Natural killer cell treated with Interleukin-12 subunit alpha and Interleukin-12 subunit beta and Interleukin-15 and Interleukin-18, amount 100 ng/mL, for 72 hours (primary cell): ENCODE measurements at regions not wholly inside any gene's neighbourhood (a gene's known extent, or its start where the extent isn't known, plus 50 kb on each side); places are given as distances from the start of the nearest gene placed in this dataset.

Experiments
- ATAC-seq, 2 donors: fragments of 150-1000 bp; cut with Tn5 transposase in 1 of 2; sonication (Bioruptor Pico), chemical (Tn5 transposase) in 1 of 2; 2 replicates each; pipeline ENCODE4 v1.10.0; 2021
- DNase-seq: peaks from one replicate; pipeline ENCODE4 v3.0.0; 2022; ENCODE audit warnings: low spot score
- H3K27ac Mint-ChIP-seq, 2 donors: 1 replicate in 1 of 2; 2 replicates in 1 of 2; pipeline ENCODE4 v1.8.0; 2022; ENCODE audit warnings: mixed read lengths in 2 of 2, mild to moderate bottlenecking in 1 of 2, moderate library complexity in 1 of 2
- H3K27me3 Mint-ChIP-seq, 2 donors: 1 replicate in 1 of 2; 2 replicates in 1 of 2; pipeline ENCODE4 v1.8.0; 2022; ENCODE audit warnings: mixed read lengths in 2 of 2
- H3K36me3 Mint-ChIP-seq: one replicate; pipeline ENCODE4 v1.8.0; 2022; ENCODE audit warnings: mixed read lengths
- H3K4me1 Mint-ChIP-seq, 2 donors: 1 replicate in 1 of 2; 2 replicates in 1 of 2; pipeline ENCODE4 v1.8.0; 2022; ENCODE audit warnings: low read depth in 2 of 2, mixed read lengths in 2 of 2, mild to moderate bottlenecking in 1 of 2
- H3K4me3 Mint-ChIP-seq: one replicate; pipeline ENCODE4 v1.8.0; 2022; ENCODE audit warnings: mixed read lengths
- H3K9me3 Mint-ChIP-seq: 2 replicates; pipeline ENCODE4 v1.8.0; 2022; ENCODE audit warnings: mixed read lengths

GRCh38 chr14:104494483-104494882, 85.1 kb upstream of the C14orf180 start:
- no peak overlapping the region for H3K27ac Mint-ChIP-seq
- H3K36me3 Mint-ChIP-seq = peaks cover 4% of the 10 kb centered on the region
- no peak for ATAC-seq
- peaks cover 23 to 31% of the 10 kb centered on the region in 2 donors for H3K27me3 Mint-ChIP-seq
- no peaks in the 10 kb centered on the region for H3K4me1 Mint-ChIP-seq
- H3K9me3 Mint-ChIP-seq = no peaks in the 10 kb centered on the region
- H3K4me3 Mint-ChIP-seq = no peak overlapping the region
- no peak for DNase-seq

GRCh38 chr14:104496095-104496494, 83.5 kb upstream of the C14orf180 start:
- DNase-seq (no peak), ATAC-seq (no peak)
- Mint-ChIP-seq H3K4me1 (no peaks in the 10 kb centered on the region), H3K9me3 (no peaks in the 10 kb centered on the region), H3K27ac (no peak overlapping the region), H3K4me3 (no peak overlapping the region), H3K27me3 (peaks cover 20 to 25% of the 10 kb centered on the region in 2 donors), H3K36me3 (peaks cover 4% of the 10 kb centered on the region)

DNA sequence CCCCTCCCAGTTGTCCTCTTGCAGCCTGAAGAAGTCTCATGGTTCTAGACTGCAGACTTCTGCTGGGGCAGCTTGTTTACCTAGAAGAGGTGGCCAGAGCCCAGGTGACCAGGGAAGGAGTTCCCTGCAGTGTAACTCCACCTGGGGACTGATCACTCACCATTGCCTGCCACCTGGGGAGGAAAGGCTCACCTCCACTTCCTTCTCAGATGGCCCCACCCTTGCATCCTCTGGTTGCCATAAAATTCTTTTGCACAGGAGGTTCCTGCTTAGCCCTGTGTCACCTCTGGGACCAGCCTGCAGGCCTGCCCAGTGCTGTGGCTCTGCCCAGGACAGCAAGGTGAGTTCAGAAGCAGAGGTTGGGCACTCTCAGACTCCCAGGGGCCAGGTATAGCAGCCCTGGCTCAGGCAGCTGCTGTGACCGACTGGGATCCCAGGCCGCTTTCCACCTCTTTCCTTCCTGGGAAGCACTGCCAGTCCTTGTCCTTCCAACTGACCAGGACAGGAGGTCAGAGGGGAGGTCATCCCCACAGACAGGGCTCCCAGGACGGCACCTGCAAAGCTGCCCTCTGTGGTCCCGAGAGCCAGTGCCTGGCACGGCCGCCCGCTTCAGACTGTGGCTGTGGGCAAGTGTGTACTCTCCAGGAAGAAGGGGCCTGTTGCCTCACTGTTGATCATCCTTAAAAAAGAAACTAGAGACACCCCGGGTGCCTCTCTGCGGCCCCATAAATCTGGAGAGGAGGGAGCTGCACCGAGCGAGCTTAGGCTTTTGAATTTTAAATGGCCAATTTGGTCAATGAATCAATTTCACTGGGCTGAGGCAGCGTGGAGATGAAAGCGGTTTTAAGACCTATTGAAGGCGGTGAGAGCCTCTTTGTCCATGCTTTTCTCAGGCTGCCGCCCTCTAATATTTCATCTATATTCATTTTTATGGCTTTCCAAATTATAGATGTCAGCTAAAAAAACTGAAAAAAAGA, 79.5 kb upstream of the C14orf180 start:
- H3K27me3 Mint-ChIP-seq = peaks cover 14 to 15% of the 10 kb centered on the region in 2 donors
- ATAC-seq (no peak), DNase-seq (no peak)
- H3K27ac Mint-ChIP-seq = no peak overlapping the region
- H3K36me3 Mint-ChIP-seq = peaks cover 5% of the 10 kb centered on the region
- H3K4me1 Mint-ChIP-seq = no peaks in the 10 kb centered on the region
- H3K4me3 Mint-ChIP-seq = no peak overlapping the region
- peaks cover 5% of the 10 kb centered on the region for H3K9me3 Mint-ChIP-seq

- Mint-ChIP-seq H3K9me3 (peaks cover 5% of the 10 kb centered on the region), H3K27me3 (peaks cover 6 to 12% of the 10 kb centered on the region in 2 donors), H3K4me1 (no peaks in the 10 kb centered on the region), H3K27ac (no peak overlapping the region), H3K36me3 (peaks cover 5% of the 10 kb centered on the region), H3K4me3 (no peak overlapping the region)
- DNase-seq (no peak), ATAC-seq (no peak)
Measured at GRCh38 chr14:104502060-104502459, 77.5 kb upstream of the C14orf180 start.

- ATAC-seq (no peak), DNase-seq (no peak)
- Mint-ChIP-seq H3K36me3 (peaks cover 5% of the 10 kb centered on the region), H3K4me1 (no peaks in the 10 kb centered on the region), H3K27me3 (peaks cover 11 to 13% of the 10 kb centered on the region in 2 donors), H3K9me3 (peaks cover 5% of the 10 kb centered on the region), H3K4me3 (no peak overlapping the region), H3K27ac (no peak overlapping the region)
Measured at GRCh38 chr14:104503691-104504090, 75.9 kb upstream of the C14orf180 start.

GRCh38 chr14:104504172-104504735, 75.3 kb upstream of the C14orf180 start:
- ATAC-seq = no peak
- peaks cover 8 to 13% of the 10 kb centered on the region in 2 donors for H3K27me3 Mint-ChIP-seq
- no peak overlapping the region for H3K27ac Mint-ChIP-seq
- no peak for DNase-seq
- no peak overlapping the region for H3K4me3 Mint-ChIP-seq
- H3K36me3 Mint-ChIP-seq = peaks cover 5% of the 10 kb centered on the region
- H3K4me1 Mint-ChIP-seq = no peaks in the 10 kb centered on the region
- H3K9me3 Mint-ChIP-seq = peaks cover 5% of the 10 kb centered on the region

DNA sequence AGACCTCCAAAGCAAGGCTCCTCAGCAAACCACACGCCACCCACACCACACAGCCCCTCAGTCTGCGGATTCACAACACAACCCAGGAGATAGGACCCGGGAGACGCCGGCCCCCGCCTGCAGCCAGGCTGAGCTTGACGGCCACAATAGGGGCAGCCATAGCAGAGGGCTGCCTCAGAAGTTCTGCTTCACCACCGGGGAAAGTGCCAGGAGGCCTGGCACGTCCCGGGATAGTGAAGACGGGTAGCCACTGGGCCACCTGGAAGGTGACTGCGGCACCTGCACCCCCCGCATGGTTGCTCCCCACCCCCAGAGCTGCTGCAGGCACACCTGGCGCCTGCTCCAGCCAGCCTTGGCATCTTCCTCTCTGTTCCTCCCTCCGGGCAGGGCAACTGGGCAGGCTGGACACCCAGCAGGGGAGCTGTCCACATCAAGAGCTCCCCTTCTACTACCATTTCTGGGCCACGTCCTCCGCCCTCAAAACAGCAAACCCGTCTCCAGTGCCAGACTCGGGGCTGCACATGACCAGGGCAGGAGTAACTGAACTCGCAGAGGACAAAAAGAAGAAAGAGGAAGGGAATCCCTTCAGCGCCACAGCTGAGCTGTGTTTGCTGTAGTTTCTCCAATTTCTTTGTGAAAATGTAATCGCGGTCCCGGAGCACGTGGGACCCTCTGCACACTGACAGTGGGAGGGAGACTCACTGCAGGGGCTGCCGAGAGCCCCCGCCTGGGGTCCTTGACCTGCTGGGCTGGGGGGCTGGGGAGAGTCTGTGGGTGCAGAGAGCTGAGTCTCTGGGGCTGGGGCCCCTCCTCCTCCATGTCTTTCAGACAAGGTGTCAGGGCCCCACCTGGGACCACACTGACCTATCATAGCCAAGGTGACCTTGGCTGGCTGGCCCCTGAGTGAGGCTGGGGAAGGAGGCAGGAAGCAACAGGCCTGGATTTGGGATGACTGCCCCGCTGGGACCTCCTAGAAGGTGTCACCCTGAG, 74.2 kb upstream of the C14orf180 start:
- H3K27me3 Mint-ChIP-seq = peaks cover 7 to 13% of the 10 kb centered on the region in 2 donors
- no peak overlapping the region for H3K27ac Mint-ChIP-seq

GRCh38 chr14:104506461-104507253, 72.9 kb upstream of the C14orf180 start:
- ATAC-seq = no peak
- Mint-ChIP-seq H3K4me3 (no peak overlapping the region), H3K9me3 (peaks cover 5% of the 10 kb centered on the region), H3K4me1 (no peaks in the 10 kb centered on the region), H3K27ac (no peak overlapping the region), H3K27me3 (peaks cover 7 to 13% of the 10 kb centered on the region in 2 donors), H3K36me3 (peaks cover 5% of the 10 kb centered on the region)
- no peak for DNase-seq

More for the DNA sequence above, 74.2 kb upstream of the C14orf180 start:
- ATAC-seq (no peak), DNase-seq (no peak)
- Mint-ChIP-seq H3K9me3 (peaks cover 5% of the 10 kb centered on the region), H3K4me3 (no peak overlapping the region), H3K4me1 (no peaks in the 10 kb centered on the region), H3K36me3 (peaks cover 5% of the 10 kb centered on the region)

DNA sequence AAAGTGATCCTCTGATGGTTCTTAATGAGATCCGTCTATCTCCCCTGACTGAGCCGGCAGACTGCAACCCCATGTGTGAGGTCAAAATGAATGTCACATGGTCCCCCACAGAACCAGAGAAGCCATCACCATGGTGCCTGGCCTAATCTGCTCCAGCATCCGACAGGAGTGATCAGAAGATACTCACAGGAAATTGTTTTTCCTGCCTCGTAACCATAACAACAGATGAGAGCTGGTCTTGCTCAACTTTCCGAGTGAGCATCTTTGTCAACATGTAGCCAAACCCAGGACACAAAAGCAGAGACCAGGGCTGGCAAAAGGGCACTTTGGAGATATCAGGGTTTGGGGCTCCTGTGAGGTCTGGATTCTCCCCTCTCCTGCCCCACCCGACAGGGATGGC, 72.1 kb upstream of the C14orf180 start:
- no peak for DNase-seq
- peaks cover 4% of the 10 kb centered on the region for H3K9me3 Mint-ChIP-seq
- peaks cover 7 to 13% of the 10 kb centered on the region in 2 donors for H3K27me3 Mint-ChIP-seq
- no peaks in the 10 kb centered on the region for H3K4me1 Mint-ChIP-seq
- H3K36me3 Mint-ChIP-seq = peaks cover 1% of the 10 kb centered on the region
- no peak overlapping the region for H3K27ac Mint-ChIP-seq
- no peak for ATAC-seq
- no peak overlapping the region for H3K4me3 Mint-ChIP-seq

GRCh38 chr14:104509673-104510072, 69.9 kb upstream of the C14orf180 start:
- no peak for ATAC-seq
- Mint-ChIP-seq H3K4me3 (no peak overlapping the region), H3K36me3 (no peaks in the 10 kb centered on the region), H3K27me3 (peaks cover 7 to 13% of the 10 kb centered on the region in 2 donors), H3K9me3 (no peaks in the 10 kb centered on the region), H3K4me1 (no peaks in the 10 kb centered on the region), H3K27ac (no peak overlapping the region)
- no peak for DNase-seq

- H3K4me1 Mint-ChIP-seq = no peaks in the 10 kb centered on the region
- H3K4me3 Mint-ChIP-seq = no peak overlapping the region
- ATAC-seq (no peak), DNase-seq (no peak)
- no peaks in the 10 kb centered on the region for H3K9me3 Mint-ChIP-seq
- no peak overlapping the region for H3K27ac Mint-ChIP-seq
- H3K27me3 Mint-ChIP-seq = peaks cover 7 to 13% of the 10 kb centered on the region in 2 donors
- no peaks in the 10 kb centered on the region for H3K36me3 Mint-ChIP-seq
Measured at GRCh38 chr14:104510216-104510615, 69.3 kb upstream of the C14orf180 start.

GRCh38 chr14:104510794-104511611, 68.6 kb upstream of the C14orf180 start:
- no peaks in the 10 kb centered on the region for H3K36me3 Mint-ChIP-seq
- H3K27me3 Mint-ChIP-seq = peaks cover 7 to 13% of the 10 kb centered on the region in 2 donors
- no peak overlapping the region for H3K27ac Mint-ChIP-seq
- ATAC-seq = no peak
- no peak overlapping the region for H3K4me3 Mint-ChIP-seq
- no peak for DNase-seq
- H3K9me3 Mint-ChIP-seq = no peaks in the 10 kb centered on the region
- H3K4me1 Mint-ChIP-seq = no peaks in the 10 kb centered on the region
